Stomach (tissue), 8 donors: ENCODE measurements at regions not wholly inside any gene's neighbourhood (a gene's known extent, or its start where the extent isn't known, plus 50 kb on each side); places are given as distances from the start of the nearest gene placed in this dataset.
"Not testable (repeated sequence)": the region's sequence is repeated elsewhere in the genome, so short reads cannot be mapped to it uniquely, and the experiment has no call there.

Source experiments
- DNase-seq, 2 donors: peaks; one replicate each; pipeline versions ENCODE4 v3.0.0 to v3.0.0-alpha.2; 2013 to 2019
- H3K27ac ChIP-seq, 5 donors: fragments of 200-600 bp in 4 of 5; sonication (generic) in 4 of 5; one replicate each; pipeline ENCODE4 v1.5.1; 2013 to 2019; ENCODE audit warnings: mild to moderate bottlenecking in 1 of 5, moderate library complexity in 1 of 5
- H3K27me3 ChIP-seq, 3 donors: fragments of 200-600 bp; sonication (generic); one replicate each; pipeline ENCODE4 v1.5.1; 2017 to 2019; ENCODE audit warnings: mixed run types in 1 of 3
- H3K36me3 ChIP-seq, 4 donors: fragments of 200-600 bp; sonication (generic); 1 replicate in 3 of 4; 2 replicates in 1 of 4; pipeline ENCODE4 v1.5.1; 2016 to 2019
- H3K4me1 ChIP-seq, 4 donors: fragments of 200-600 bp; sonication (generic); one replicate each; pipeline ENCODE4 v1.5.1; 2016 to 2019
- H3K4me3 ChIP-seq, 4 donors: fragments of 200-600 bp; sonication (generic) in 3 of 4; one replicate each; pipeline ENCODE4 v1.5.1; 2016 to 2019; ENCODE audit warnings: mild to moderate bottlenecking in 1 of 4
- H3K9me3 ChIP-seq, 4 donors: fragments of 200-600 bp; sonication (generic); one replicate each; pipeline ENCODE4 v1.5.1; 2016 to 2019
- EP300 ChIP-seq: sonication (generic); formaldehyde crosslinking; IDR thresholded peaks from one replicate; pipeline ENCODE4 v1.6.1; 2017; ENCODE audit warnings: antibody characterized with exemption
- POLR2A ChIP-seq, 4 donors: fragments of 450-650 bp; IDR thresholded peaks; one replicate each; pipeline ENCODE4 v1.6.1; 2016; ENCODE audit warnings: antibody characterized with exemption in 4 of 4, control low read depth in 2 of 4, mild to moderate bottlenecking in 1 of 4, moderate library complexity in 1 of 4
- POLR2AphosphoS5 ChIP-seq, 3 donors: sonication (generic); formaldehyde crosslinking; IDR thresholded peaks; one replicate each; pipeline ENCODE4 v1.6.1; 2016; ENCODE audit warnings: antibody characterized with exemption in 3 of 3
- WGBS, 5 donors: extraction: QIAGEN DNeasy Blood & Tissue Kit in 3 of 5; methylation state at CpG; one replicate each; pipeline versions ENCODE4 v1.1.5 to v1.1.7; 2013 to 2018; 5-methylcytosine and 5-hydroxymethylcytosine counted together
- intact Hi-C: fragments of 100-400 bp; cut with DNase I; formaldehyde crosslinking; loops from one replicate; pipeline ENCODE4 v1.15.1; 2023; ENCODE audit warnings: low total_unique reads
- TF ChIP-seq, protein P1 (sequence below), 7 experiments: fragments of 450-650 bp in 4 of 7; fragments of 200-600 bp in 3 of 7; sonication (generic) in 3 of 7; IDR thresholded peaks; one replicate each; pipeline ENCODE4 v1.5.1; 2016 to 2019; ENCODE audit warnings: antibody characterized with exemption in 7 of 7, control low read depth in 2 of 7, mild to moderate bottlenecking in 1 of 7
- donor health status: healthy with polysubstance abuse.
- donor health status: Bipolar disorder and iron deficiency.
- donor health status: healthy.

DNA sequence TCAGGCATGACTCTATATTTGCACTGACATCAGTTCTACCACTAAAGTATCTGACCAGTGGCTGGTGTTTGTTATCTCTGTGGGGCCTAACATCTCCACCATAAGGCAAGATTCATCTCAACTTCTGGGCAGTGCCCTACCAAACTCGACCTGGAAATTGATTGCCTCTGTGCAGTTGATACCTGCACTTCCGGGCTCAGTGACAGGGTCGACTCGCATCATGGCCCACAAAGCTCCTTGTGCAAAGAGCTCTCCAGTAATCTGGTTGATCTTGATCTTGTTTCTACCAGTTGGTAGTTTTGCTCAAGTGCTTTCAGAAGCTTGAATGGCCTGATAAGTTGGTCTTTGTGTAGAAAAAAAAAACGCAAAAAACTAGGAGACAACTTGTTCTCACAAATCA, 501.1 kb upstream of the JAG1 start:
- H3K9me3 ChIP-seq: no peaks in the 10 kb centered on the region
- intact Hi-C loops: no loop called here
- H3K27ac ChIP-seq: no peak overlapping the region
- H3K27me3 ChIP-seq: no peaks in the 10 kb centered on the region
- H3K4me1 ChIP-seq: peaks cover 0 to 4% (median 0%) of the 10 kb centered on the region in 4 donors
- TF ChIP-seq, protein P1, sequence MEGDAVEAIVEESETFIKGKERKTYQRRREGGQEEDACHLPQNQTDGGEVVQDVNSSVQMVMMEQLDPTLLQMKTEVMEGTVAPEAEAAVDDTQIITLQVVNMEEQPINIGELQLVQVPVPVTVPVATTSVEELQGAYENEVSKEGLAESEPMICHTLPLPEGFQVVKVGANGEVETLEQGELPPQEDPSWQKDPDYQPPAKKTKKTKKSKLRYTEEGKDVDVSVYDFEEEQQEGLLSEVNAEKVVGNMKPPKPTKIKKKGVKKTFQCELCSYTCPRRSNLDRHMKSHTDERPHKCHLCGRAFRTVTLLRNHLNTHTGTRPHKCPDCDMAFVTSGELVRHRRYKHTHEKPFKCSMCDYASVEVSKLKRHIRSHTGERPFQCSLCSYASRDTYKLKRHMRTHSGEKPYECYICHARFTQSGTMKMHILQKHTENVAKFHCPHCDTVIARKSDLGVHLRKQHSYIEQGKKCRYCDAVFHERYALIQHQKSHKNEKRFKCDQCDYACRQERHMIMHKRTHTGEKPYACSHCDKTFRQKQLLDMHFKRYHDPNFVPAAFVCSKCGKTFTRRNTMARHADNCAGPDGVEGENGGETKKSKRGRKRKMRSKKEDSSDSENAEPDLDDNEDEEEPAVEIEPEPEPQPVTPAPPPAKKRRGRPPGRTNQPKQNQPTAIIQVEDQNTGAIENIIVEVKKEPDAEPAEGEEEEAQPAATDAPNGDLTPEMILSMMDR (IDR thresholded peaks at IDR 0.05): no peak
- no peak for TF ChIP-seq POLR2A (IDR thresholded peaks at IDR 0.05)
- no peak for TF ChIP-seq POLR2AphosphoS5 (IDR thresholded peaks at IDR 0.05)
- TF ChIP-seq EP300: no peak
- no peak overlapping the region for H3K4me3 ChIP-seq
- DNase-seq: no peak
- 84 to 90% (median 84%) methylated on average over 5 of the region's 5 CpGs for WGBS, 5 donors
- H3K36me3 ChIP-seq: no peaks in the 10 kb centered on the region

DNA sequence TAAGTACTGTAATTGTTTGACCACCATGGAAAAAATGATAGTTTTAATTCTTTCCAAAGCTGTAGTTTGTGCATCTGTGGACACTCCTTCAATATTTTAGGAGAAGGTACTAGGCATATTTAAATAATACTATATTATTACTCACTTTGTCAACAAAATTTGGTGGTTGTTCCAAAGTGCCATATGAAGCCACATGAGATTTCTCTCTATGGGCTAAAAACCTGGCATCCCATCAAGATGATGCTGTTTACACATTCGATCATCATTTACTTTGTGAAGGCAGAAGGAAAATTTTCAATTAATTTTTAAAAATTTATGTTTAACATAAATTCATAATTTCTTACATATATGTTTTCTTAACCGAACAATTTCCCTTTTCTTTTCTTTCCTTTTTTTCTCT, 502.6 kb upstream of the JAG1 start:
- WGBS, 5 donors: 91 to 96% (median 95%) methylated on average over 2 of the region's 2 CpGs
- Histone ChIP-seq H3K36me3 (no peaks in the 10 kb centered on the region), H3K27me3 (no peaks in the 10 kb centered on the region), H3K4me3 (no peak overlapping the region), H3K27ac (no peak overlapping the region), H3K9me3 (peaks cover 0 to 5% (median 0%) of the 10 kb centered on the region in 4 donors), H3K4me1 (peaks cover 0 to 4% (median 0%) of the 10 kb centered on the region in 4 donors)
- no peak for TF ChIP-seq POLR2A (IDR thresholded peaks at IDR 0.05)
- TF ChIP-seq EP300: no peak
- no peak for TF ChIP-seq POLR2AphosphoS5 (IDR thresholded peaks at IDR 0.05)
- TF ChIP-seq, protein P1 (IDR thresholded peaks at IDR 0.05): no peak
- intact Hi-C loops: no loop called here
- DNase-seq: no peak

DNA sequence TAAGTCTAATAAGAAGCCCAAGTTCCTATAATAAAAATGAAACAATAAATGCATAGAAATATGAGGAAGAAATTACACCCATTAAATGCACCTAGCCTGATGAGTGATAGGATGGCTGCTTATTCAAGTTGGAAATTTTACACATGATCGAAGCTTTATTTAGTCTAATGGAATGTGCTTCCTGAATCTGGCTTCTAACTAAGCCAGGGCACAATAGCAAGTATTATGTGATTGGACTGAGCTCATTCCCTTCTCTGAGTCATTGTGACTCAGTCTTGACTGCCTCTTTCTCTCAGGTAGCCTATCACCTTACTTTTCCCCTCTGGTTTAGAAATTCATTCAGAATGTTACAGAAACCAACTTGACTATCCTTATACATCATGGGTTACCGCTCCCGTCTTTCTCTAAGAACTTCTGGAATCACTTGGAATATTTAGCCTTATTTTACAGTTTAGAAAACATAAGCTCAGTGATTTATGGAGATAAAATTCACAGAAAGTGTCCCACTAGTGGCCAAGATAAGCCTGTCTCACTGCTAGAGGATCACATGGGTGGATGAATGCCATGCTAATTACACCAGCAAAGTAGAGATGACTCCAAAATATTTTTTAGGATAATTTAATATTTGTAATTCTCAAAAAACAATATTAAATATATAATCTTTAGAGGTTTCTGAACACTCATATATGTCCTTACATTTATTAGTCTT, 505.3 kb upstream of the JAG1 start:
- WGBS, 5 donors: 59 to 74% (median 62%) methylated on average over 3 of the region's 3 CpGs
- Histone ChIP-seq H3K27me3 (no peaks in the 10 kb centered on the region), H3K27ac (peak overlapping the region in 2 of 5 donors; percentile 33 to 56), H3K36me3 (no peaks in the 10 kb centered on the region), H3K4me1 (peaks cover 0 to 4% (median 0%) of the 10 kb centered on the region in 4 donors), H3K9me3 (peaks cover 0 to 5% (median 0%) of the 10 kb centered on the region in 4 donors), H3K4me3 (no peak overlapping the region)
- TF ChIP-seq POLR2AphosphoS5 (IDR thresholded peaks at IDR 0.05): peak in 1 of 3 donors; percentile 26
- TF ChIP-seq POLR2A (IDR thresholded peaks at IDR 0.05): no peak
- DNase-seq: peak in 1 of 2 donors; percentile 58
- intact Hi-C loops: no loop called here

DNA sequence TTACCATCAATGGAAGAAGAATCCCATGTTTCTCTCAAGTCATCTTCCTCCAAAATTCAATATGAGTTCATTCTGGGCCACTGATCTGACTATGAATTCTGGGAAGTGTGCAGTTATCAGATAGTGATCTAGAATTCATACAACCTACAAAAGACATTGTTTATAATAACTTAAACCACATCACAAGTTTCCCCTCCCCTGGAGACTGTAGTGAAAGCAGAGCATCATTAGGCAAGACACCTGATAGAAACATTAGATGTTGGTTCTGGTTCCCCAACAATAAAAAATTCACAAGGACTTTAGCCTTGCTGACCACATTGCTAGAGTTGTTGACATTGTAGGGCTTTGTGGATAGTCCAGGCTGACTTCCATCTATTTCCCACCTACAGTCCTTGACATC, 506.4 kb upstream of the JAG1 start:
- peaks cover 0 to 7% (median 1%) of the 10 kb centered on the region in 4 donors for H3K9me3 ChIP-seq
- intact Hi-C loops: no loop called here
- no peak overlapping the region for H3K27ac ChIP-seq
- H3K4me3 ChIP-seq: no peak overlapping the region
- H3K27me3 ChIP-seq: no peaks in the 10 kb centered on the region
- TF ChIP-seq POLR2AphosphoS5 (IDR thresholded peaks at IDR 0.05) (no peak), POLR2A (IDR thresholded peaks at IDR 0.05) (no peak)
- TF ChIP-seq, protein P1 (IDR thresholded peaks at IDR 0.05): no peak
- H3K4me1 ChIP-seq: peaks cover 0 to 4% (median 0%) of the 10 kb centered on the region in 4 donors
- H3K36me3 ChIP-seq: no peaks in the 10 kb centered on the region
- DNase-seq: no peak

DNA sequence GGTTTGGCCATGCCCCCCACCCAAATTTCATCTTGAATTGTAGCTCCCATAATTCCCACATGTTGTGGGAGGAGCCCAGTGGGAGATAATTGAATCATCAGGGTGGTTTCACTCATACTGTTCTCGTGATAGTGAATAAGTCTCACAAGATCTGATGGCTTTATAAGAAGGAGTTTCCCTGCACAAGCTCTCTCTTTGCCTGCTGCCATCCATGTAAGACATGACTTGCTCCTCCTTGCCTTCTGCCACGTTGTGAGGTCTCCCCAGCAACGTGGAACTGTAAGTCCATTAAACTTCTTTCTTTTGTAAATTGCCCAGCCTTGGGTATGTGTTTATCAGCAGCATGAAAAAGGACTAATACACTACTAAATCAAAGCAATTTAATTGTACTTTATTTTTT, 507.3 kb upstream of the JAG1 start:
- H3K36me3 ChIP-seq, H3K4me3 ChIP-seq, H3K27ac ChIP-seq, DNase-seq, intact Hi-C loops, H3K27me3 ChIP-seq, H3K4me1 ChIP-seq: not testable (repeated sequence)
- WGBS, 5 donors: 82 to 88% (median 86%) methylated on average over 3 of the region's 3 CpGs
- H3K9me3 ChIP-seq: peaks cover 0 to 14% (median 2%) of the 10 kb centered on the region in 4 donors
